ENCODE measurements at regions not wholly inside any gene's neighbourhood (a gene's known extent, or its start where the extent isn't known, plus 50 kb on each side); places are given as distances from the start of the nearest gene placed in this dataset.

GRCh38 chr10:56785292-56785691 lies 424.2 kb upstream of the ZWINT start:
- TF ChIP-seq, protein P1, sequence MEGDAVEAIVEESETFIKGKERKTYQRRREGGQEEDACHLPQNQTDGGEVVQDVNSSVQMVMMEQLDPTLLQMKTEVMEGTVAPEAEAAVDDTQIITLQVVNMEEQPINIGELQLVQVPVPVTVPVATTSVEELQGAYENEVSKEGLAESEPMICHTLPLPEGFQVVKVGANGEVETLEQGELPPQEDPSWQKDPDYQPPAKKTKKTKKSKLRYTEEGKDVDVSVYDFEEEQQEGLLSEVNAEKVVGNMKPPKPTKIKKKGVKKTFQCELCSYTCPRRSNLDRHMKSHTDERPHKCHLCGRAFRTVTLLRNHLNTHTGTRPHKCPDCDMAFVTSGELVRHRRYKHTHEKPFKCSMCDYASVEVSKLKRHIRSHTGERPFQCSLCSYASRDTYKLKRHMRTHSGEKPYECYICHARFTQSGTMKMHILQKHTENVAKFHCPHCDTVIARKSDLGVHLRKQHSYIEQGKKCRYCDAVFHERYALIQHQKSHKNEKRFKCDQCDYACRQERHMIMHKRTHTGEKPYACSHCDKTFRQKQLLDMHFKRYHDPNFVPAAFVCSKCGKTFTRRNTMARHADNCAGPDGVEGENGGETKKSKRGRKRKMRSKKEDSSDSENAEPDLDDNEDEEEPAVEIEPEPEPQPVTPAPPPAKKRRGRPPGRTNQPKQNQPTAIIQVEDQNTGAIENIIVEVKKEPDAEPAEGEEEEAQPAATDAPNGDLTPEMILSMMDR (conservative IDR thresholded peaks at IDR 0.05), result no peak
- TF ChIP-seq ZFX (IDR thresholded peaks at IDR 0.05), result no peak
